Stimulated activated CD4-positive, alpha-beta T cell treated with anti-CD3 and anti-CD28 coated beads, Interleukin-2, amount 100 ng/mL, for 24 hours (primary cell): ENCODE measurements at regions not wholly inside any gene's neighbourhood (a gene's known extent, or its start where the extent isn't known, plus 50 kb on each side); places are given as distances from the start of the nearest gene placed in this dataset.

Experiments
- DNase-seq, 2 donors: peaks; one replicate each; pipeline ENCODE4 v3.0.0-alpha.2; 2020

- DNase-seq = no peak
Measured at GRCh38 chr3:17972959-17973906, 230.8 kb upstream of the TBC1D5 start.

- DNase-seq = no peak
Measured at GRCh38 chr3:17972476-17972875, 230.0 kb upstream of the TBC1D5 start.

- DNase-seq = no peak
Measured at GRCh38 chr3:17972030-17972429, 229.6 kb upstream of the TBC1D5 start.

GRCh38 chr3:17969985-17970568 lies 227.6 kb upstream of the TBC1D5 start:
- DNase-seq = no peak

- DNase-seq = no peak
Measured at GRCh38 chr3:17969244-17969643, 226.8 kb upstream of the TBC1D5 start.

- no peak for DNase-seq
Measured at GRCh38 chr3:17967953-17968607, 225.6 kb upstream of the TBC1D5 start.

GRCh38 chr3:17967111-17967510 lies 224.7 kb upstream of the TBC1D5 start:
- DNase-seq = no peak

GRCh38 chr3:17965331-17965730 lies 222.9 kb upstream of the TBC1D5 start:
- no peak for DNase-seq

- no peak for DNase-seq
Measured at GRCh38 chr3:17964108-17964507, 221.7 kb upstream of the TBC1D5 start.

GRCh38 chr3:17955411-17955810 lies 213.0 kb upstream of the TBC1D5 start:
- no peak for DNase-seq

GRCh38 chr3:17954801-17955200 lies 212.4 kb upstream of the TBC1D5 start:
- DNase-seq = no peak

GRCh38 chr3:17951241-17951640 lies 208.8 kb upstream of the TBC1D5 start:
- DNase-seq = no peak

GRCh38 chr3:17949101-17949500 lies 206.7 kb upstream of the TBC1D5 start:
- no peak for DNase-seq

- DNase-seq = no peak
Measured at GRCh38 chr3:17947833-17948232, 205.4 kb upstream of the TBC1D5 start.

- DNase-seq = no peak
Measured at GRCh38 chr3:17946619-17947018, 204.2 kb upstream of the TBC1D5 start.

GRCh38 chr3:17945799-17946399 lies 203.5 kb upstream of the TBC1D5 start:
- DNase-seq = no peak

- no peak for DNase-seq
Measured at GRCh38 chr3:17945018-17945798, 202.8 kb upstream of the TBC1D5 start.

- DNase-seq = no peak
Measured at GRCh38 chr3:17942856-17943255, 200.4 kb upstream of the TBC1D5 start.

- DNase-seq = no peak
Measured at GRCh38 chr3:17941766-17942165, 199.3 kb upstream of the TBC1D5 start.

GRCh38 chr3:17941152-17941551 lies 198.7 kb upstream of the TBC1D5 start:
- no peak for DNase-seq

GRCh38 chr3:17939157-17939556 lies 196.7 kb upstream of the TBC1D5 start:
- DNase-seq = no peak

GRCh38 chr3:17938313-17938712 lies 195.9 kb upstream of the TBC1D5 start:
- no peak for DNase-seq
